Psoas muscle (tissue), 7 donors: ENCODE measurements at regions not wholly inside any gene's neighbourhood (a gene's known extent, or its start where the extent isn't known, plus 50 kb on each side); places are given as distances from the start of the nearest gene placed in this dataset.

Experiments
- ATAC-seq, 4 donors: fragments of 200-7000 bp; cut with Tn5 transposase; one replicate each; pipeline ENCODE4 v1.9.1; 2020; ENCODE audit warnings: moderate library complexity in 3 of 4, mild to moderate bottlenecking in 2 of 4
- DNase-seq, 2 donors: peaks; one replicate each; pipeline ENCODE4 v3.0.0-alpha.2; 2020
- H3K27ac ChIP-seq: fragments of 200-600 bp; one replicate; pipeline ENCODE4 v1.8.0; 2022
- H3K27me3 ChIP-seq, 3 donors: fragments of 200-600 bp in 1 of 3; one replicate each; pipeline versions ENCODE4 v1.6.1 to v1.8.0; 2013 to 2022; ENCODE audit warnings: low read length in 2 of 3, mild to moderate bottlenecking in 2 of 3, moderate library complexity in 1 of 3; ENCODE audit not compliant: insufficient read depth in 3 of 3
- H3K36me3 ChIP-seq, 2 donors: fragments of 200-600 bp in 1 of 2; one replicate each; pipeline versions ENCODE4 v1.6.1 to v1.8.0; 2013 to 2022; ENCODE audit warnings: low read depth in 1 of 2, mild to moderate bottlenecking in 1 of 2, moderate library complexity in 1 of 2; ENCODE audit not compliant: insufficient read depth in 1 of 2
- H3K4me1 ChIP-seq: fragments of 200-600 bp; one replicate; pipeline ENCODE4 v1.8.0; 2022
- H3K4me3 ChIP-seq: fragments of 200-600 bp; one replicate; pipeline ENCODE4 v1.8.0; 2022; ENCODE audit warnings: mild to moderate bottlenecking
- H3K9me3 ChIP-seq: fragments of 200-600 bp; one replicate; pipeline ENCODE4 v1.8.0; 2022
- CTCF ChIP-seq: fragments of 200-600 bp; IDR thresholded peaks from one replicate; pipeline ENCODE4 v1.8.0; 2022; ENCODE audit warnings: antibody characterized with exemption
- WGBS, 3 donors: extraction: QIAGEN DNeasy Blood & Tissue Kit; methylation state at CpG; one replicate each; pipeline versions ENCODE4 v1.1.6 to v1.1.7; 2013; 5-methylcytosine and 5-hydroxymethylcytosine counted together
- intact Hi-C, 2 donors: fragments of 100-400 bp; cut with DNase I; formaldehyde crosslinking; loops; one replicate each; pipeline versions ENCODE4 v1.11.0 to v1.14.2; 2022
- donor health status: healthy with polysubstance abuse.
- donor health status: DM: no; HTN: no; CAD: no; lungs with moderate emphysema.
- donor health status: Bipolar disorder and iron deficiency.
- donor health status: healthy.
- donor health status: DM: yes; HTN: yes; CAD: no.
- donor health status: DM: no; HTN: no; CAD: no.
- donor health status: DM: yes; HTN: yes; CAD: no.

GRCh38 chr4:10962246-10962645 lies 277.7 kb upstream of the CLNK start:
- no peak for TF ChIP-seq CTCF
- Histone ChIP-seq H3K9me3 (no peaks in the 10 kb centered on the region), H3K27me3 (no peaks in the 10 kb centered on the region), H3K27ac (no peak overlapping the region), H3K36me3 (no peaks in the 10 kb centered on the region), H3K4me3 (no peak overlapping the region), H3K4me1 (no peaks in the 10 kb centered on the region)
- 24 to 36% (median 30%) methylated on average over 1 of the region's 1 CpG for WGBS, 3 donors
- ATAC-seq: no peak
- DNase-seq: no peak
- intact Hi-C loops: no loop called here

GRCh38 chr4:10960389-10960788 lies 275.8 kb upstream of the CLNK start:
- no peak for DNase-seq
- TF ChIP-seq CTCF: no peak
- Histone ChIP-seq H3K4me3 (no peak overlapping the region), H3K27me3 (no peaks in the 10 kb centered on the region), H3K4me1 (no peaks in the 10 kb centered on the region), H3K36me3 (no peaks in the 10 kb centered on the region), H3K9me3 (no peaks in the 10 kb centered on the region), H3K27ac (no peak overlapping the region)
- ATAC-seq: no peak
- intact Hi-C loops: no loop called here
- 44 to 60% (median 57%) methylated on average over 5 of the region's 5 CpGs for WGBS, 3 donors

- Histone ChIP-seq H3K4me3 (no peak overlapping the region), H3K36me3 (no peaks in the 10 kb centered on the region), H3K9me3 (no peaks in the 10 kb centered on the region), H3K4me1 (no peaks in the 10 kb centered on the region), H3K27ac (no peak overlapping the region), H3K27me3 (peaks cover 0 to 2% (median 0%) of the 10 kb centered on the region in 3 donors)
- intact Hi-C loops: no loop called here
- WGBS, 3 donors: 56 to 71% (median 58%) methylated on average over 1 of the region's 1 CpG
- no peak for ATAC-seq
- TF ChIP-seq CTCF: no peak
- no peak for DNase-seq
Observed at GRCh38 chr4:10959586-10959985, 275.0 kb upstream of the CLNK start.

- H3K4me3 ChIP-seq: no peak overlapping the region
- H3K36me3 ChIP-seq: no peaks in the 10 kb centered on the region
- H3K27ac ChIP-seq: no peak overlapping the region
- no peaks in the 10 kb centered on the region for H3K9me3 ChIP-seq
- DNase-seq (no peak), ATAC-seq (no peak)
- WGBS, 3 donors: 53 to 64% (median 60%) methylated on average over 5 of the region's 5 CpGs
- no peaks in the 10 kb centered on the region for H3K4me1 ChIP-seq
- intact Hi-C loops: no loop called here
- peaks cover 0 to 2% (median 0%) of the 10 kb centered on the region in 3 donors for H3K27me3 ChIP-seq
- no peak for TF ChIP-seq CTCF
Observed at GRCh38 chr4:10958226-10958856, 273.8 kb upstream of the CLNK start.

DNA sequence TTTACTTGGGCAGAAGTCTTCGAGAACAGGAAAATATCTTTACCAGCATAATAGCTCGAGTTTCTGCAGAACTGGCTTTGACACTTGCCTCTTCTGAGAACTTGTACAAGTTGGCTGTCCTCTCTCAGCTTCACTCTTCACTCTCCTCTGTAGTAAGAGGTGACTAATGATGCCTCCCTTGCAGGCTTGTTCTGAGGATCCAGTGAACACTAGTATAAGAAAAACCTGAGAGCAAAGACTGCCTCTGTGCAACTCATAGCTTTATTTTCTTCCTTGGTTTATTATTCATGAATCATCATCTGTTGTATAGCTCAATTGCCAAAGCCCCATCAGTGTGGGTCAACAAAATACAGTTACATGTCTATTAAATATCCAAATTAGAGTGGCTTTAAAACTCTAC lies 266.7 kb upstream of the CLNK start:
- H3K27me3 ChIP-seq: peaks cover 0 to 2% (median 0%) of the 10 kb centered on the region in 3 donors
- DNase-seq: no peak
- no peaks in the 10 kb centered on the region for H3K9me3 ChIP-seq
- 51 to 69% (median 67%) methylated on average over 2 of the region's 2 CpGs for WGBS, 3 donors
- ATAC-seq: no peak
- no peak overlapping the region for H3K27ac ChIP-seq
- intact Hi-C loops: no loop called here
- no peaks in the 10 kb centered on the region for H3K36me3 ChIP-seq
- no peak overlapping the region for H3K4me3 ChIP-seq
- no peaks in the 10 kb centered on the region for H3K4me1 ChIP-seq
- no peak for TF ChIP-seq CTCF
